ENCODE measurements at regions not wholly inside any gene's neighbourhood (a gene's known extent, or its start where the extent isn't known, plus 50 kb on each side); places are given as distances from the start of the nearest gene placed in this dataset.

- no peak for DNase-seq (ENCODE audit: low read depth)
These were observed 1262.7 kb upstream of the MIR17HG start for GRCh38 chr13:90084684-90085290.

GRCh38 chr13:90089051-90089450, 1258.4 kb upstream of the MIR17HG start:
- DNase-seq (ENCODE audit: low read depth), result no peak

- DNase-seq (ENCODE audit: low read depth), result no peak
These were observed 1255.9 kb upstream of the MIR17HG start for GRCh38 chr13:90091611-90092010.

- no peak for DNase-seq (ENCODE audit: low read depth)
These were observed 1253.1 kb upstream of the MIR17HG start for GRCh38 chr13:90094357-90094756.

GRCh38 chr13:90098577-90098976, 1248.9 kb upstream of the MIR17HG start:
- DNase-seq (ENCODE audit: low read depth), result no peak

- no peak for DNase-seq (ENCODE audit: low read depth)
These were observed 1247.6 kb upstream of the MIR17HG start for GRCh38 chr13:90099847-90100246.

GRCh38 chr13:90103099-90103784, 1244.2 kb upstream of the MIR17HG start:
- DNase-seq (ENCODE audit: low read depth), result no peak

- no peak for DNase-seq (ENCODE audit: low read depth)
These were observed 1242.7 kb upstream of the MIR17HG start for GRCh38 chr13:90104764-90105163.

GRCh38 chr13:90105276-90105675, 1242.2 kb upstream of the MIR17HG start:
- peak; percentile 3 for DNase-seq (ENCODE audit: low read depth)

- peak; percentile 32 for DNase-seq (ENCODE audit: low read depth)
These were observed 1241.5 kb upstream of the MIR17HG start for GRCh38 chr13:90105849-90106496.

GRCh38 chr13:90107661-90108060, 1239.8 kb upstream of the MIR17HG start:
- DNase-seq (ENCODE audit: low read depth), result no peak

- DNase-seq (ENCODE audit: low read depth), result no peak
These were observed 1238.9 kb upstream of the MIR17HG start for GRCh38 chr13:90108547-90108946.

- DNase-seq (ENCODE audit: low read depth), result no peak
These were observed 1231.4 kb upstream of the MIR17HG start for GRCh38 chr13:90116121-90116520.

GRCh38 chr13:90118467-90119071, 1228.9 kb upstream of the MIR17HG start:
- no peak for DNase-seq (ENCODE audit: low read depth)

- DNase-seq (ENCODE audit: low read depth), result no peak
These were observed 1227.5 kb upstream of the MIR17HG start for GRCh38 chr13:90120026-90120425.

- no peak for DNase-seq (ENCODE audit: low read depth)
These were observed 1225.7 kb upstream of the MIR17HG start for GRCh38 chr13:90121784-90122183.

GRCh38 chr13:90122531-90122930, 1225.0 kb upstream of the MIR17HG start:
- no peak for DNase-seq (ENCODE audit: low read depth)

- no peak for DNase-seq (ENCODE audit: low read depth)
These were observed 1211.9 kb upstream of the MIR17HG start for GRCh38 chr13:90135558-90135957.

GRCh38 chr13:90142251-90142650, 1205.2 kb upstream of the MIR17HG start:
- no peak for DNase-seq (ENCODE audit: low read depth)

- DNase-seq (ENCODE audit: low read depth), result no peak
These were observed 1193.1 kb upstream of the MIR17HG start for GRCh38 chr13:90154311-90154960.

GRCh38 chr13:90156390-90156789, 1191.1 kb upstream of the MIR17HG start:
- no peak for DNase-seq (ENCODE audit: low read depth)

- DNase-seq (ENCODE audit: low read depth), result no peak
These were observed 1178.5 kb upstream of the MIR17HG start for GRCh38 chr13:90168953-90169352.

- no peak for DNase-seq (ENCODE audit: low read depth)
These were observed 1177.3 kb upstream of the MIR17HG start for GRCh38 chr13:90170208-90170607.
